Body of pancreas (tissue), 4 donors: ENCODE measurements at regions not wholly inside any gene's neighbourhood (a gene's known extent, or its start where the extent isn't known, plus 50 kb on each side); places are given as distances from the start of the nearest gene placed in this dataset.

Experiments used
- ATAC-seq: fragments of 150-250 bp; one replicate; pipeline ENCODE4 v1.9.1; 2016
- DNase-seq, 4 donors: peaks; one replicate each; pipeline ENCODE4 v3.0.0-alpha.2; 2019
- H3K27ac ChIP-seq, 4 donors: fragments of 200-600 bp; sonication (generic); 1 replicate in 3 of 4; 2 replicates in 1 of 4; pipeline versions ENCODE4 v1.5.1 to v1.6.1; 2016 to 2019; ENCODE audit warnings: mild to moderate bottlenecking in 1 of 4, mixed read lengths in 1 of 4, moderate library complexity in 1 of 4
- H3K27me3 ChIP-seq, 2 donors: fragments of 200-600 bp; sonication (generic); one replicate each; pipeline ENCODE4 v1.6.0; 2016; ENCODE audit warnings: mild to moderate bottlenecking in 1 of 2
- H3K36me3 ChIP-seq, 2 donors: fragments of 200-600 bp; sonication (generic); replicated peaks in 1 of 2; 2 replicates each; pipeline ENCODE4 v1.5.1; 2016; ENCODE audit warnings: low read depth in 2 of 2; ENCODE audit not compliant: insufficient read depth in 1 of 2
- H3K4me1 ChIP-seq: fragments of 200-600 bp; sonication (generic); one replicate; pipeline ENCODE4 v1.6.0; 2016
- H3K4me3 ChIP-seq, 2 donors: fragments of 200-600 bp; sonication (generic); 1 replicate in 1 of 2; 2 replicates in 1 of 2; pipeline ENCODE4 v1.5.1; 2016 to 2019
- H3K9me3 ChIP-seq, 3 donors: fragments of 200-600 bp; sonication (generic); 1 replicate in 2 of 3; 2 replicates in 1 of 3; pipeline ENCODE4 v1.5.1; 2016
- POLR2A ChIP-seq, 3 donors: fragments of 450-650 bp; IDR thresholded peaks; one replicate each; pipeline ENCODE4 v1.6.1; 2016; ENCODE audit warnings: antibody characterized with exemption in 3 of 3, mild to moderate bottlenecking in 2 of 3
- WGBS, 2 donors: methylation state at CpG; one replicate each; pipeline ENCODE4 v1.1.5; 2017; 5-methylcytosine and 5-hydroxymethylcytosine counted together
- intact Hi-C: fragments of 100-400 bp; cut with DNase I; formaldehyde crosslinking; loops from one replicate; pipeline ENCODE4 v1.15.1; 2023
- TF ChIP-seq, protein P1 (sequence below), 7 experiments: fragments of 450-650 bp in 4 of 7; fragments of 200-600 bp in 3 of 7; sonication (generic) in 3 of 7; IDR thresholded peaks; one replicate each; pipeline ENCODE4 v1.5.1; 2016 to 2019; ENCODE audit warnings: antibody characterized with exemption in 7 of 7

DNA sequence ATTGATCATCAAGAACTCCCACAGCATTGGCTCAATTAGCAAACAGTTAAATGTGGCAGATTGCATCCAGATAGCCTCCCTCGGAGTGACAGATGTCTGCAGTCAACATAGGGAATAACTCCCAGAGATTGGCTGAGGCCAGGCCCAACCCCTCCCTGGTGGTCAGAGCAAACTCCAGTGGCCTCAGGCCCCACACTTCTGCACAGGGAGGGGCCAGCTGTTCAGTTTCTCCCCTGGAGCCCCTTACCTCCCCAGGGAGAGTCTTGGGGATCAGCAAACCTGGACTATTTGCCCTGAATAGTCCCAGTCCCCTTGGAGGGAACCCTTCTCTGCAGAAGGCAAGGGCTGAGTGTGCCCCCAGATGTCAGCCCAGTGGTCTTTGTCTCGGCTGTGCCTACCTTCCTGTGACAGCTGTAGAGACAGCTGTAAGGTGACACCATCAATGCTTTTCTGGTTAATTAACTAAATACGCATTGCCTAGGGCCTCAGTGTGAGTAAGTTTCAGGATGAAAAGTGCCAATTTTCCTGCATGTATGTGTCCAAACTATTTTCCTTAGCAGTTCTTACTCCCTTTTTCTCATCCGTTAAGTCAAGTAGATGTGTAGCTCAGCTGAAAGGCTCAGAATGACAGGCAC lies 102.7 kb upstream of the UQCRFS1 start:
- intact Hi-C loops = no loop called here
- no peak overlapping the region for H3K27ac ChIP-seq
- TF ChIP-seq POLR2A (IDR thresholded peaks at IDR 0.05) = no peak
- TF ChIP-seq, protein P1, sequence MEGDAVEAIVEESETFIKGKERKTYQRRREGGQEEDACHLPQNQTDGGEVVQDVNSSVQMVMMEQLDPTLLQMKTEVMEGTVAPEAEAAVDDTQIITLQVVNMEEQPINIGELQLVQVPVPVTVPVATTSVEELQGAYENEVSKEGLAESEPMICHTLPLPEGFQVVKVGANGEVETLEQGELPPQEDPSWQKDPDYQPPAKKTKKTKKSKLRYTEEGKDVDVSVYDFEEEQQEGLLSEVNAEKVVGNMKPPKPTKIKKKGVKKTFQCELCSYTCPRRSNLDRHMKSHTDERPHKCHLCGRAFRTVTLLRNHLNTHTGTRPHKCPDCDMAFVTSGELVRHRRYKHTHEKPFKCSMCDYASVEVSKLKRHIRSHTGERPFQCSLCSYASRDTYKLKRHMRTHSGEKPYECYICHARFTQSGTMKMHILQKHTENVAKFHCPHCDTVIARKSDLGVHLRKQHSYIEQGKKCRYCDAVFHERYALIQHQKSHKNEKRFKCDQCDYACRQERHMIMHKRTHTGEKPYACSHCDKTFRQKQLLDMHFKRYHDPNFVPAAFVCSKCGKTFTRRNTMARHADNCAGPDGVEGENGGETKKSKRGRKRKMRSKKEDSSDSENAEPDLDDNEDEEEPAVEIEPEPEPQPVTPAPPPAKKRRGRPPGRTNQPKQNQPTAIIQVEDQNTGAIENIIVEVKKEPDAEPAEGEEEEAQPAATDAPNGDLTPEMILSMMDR (IDR thresholded peaks at IDR 0.05) = no peak
- H3K27me3 ChIP-seq = no peaks in the 10 kb centered on the region
- no peak overlapping the region for H3K4me3 ChIP-seq
- no peaks in the 10 kb centered on the region for H3K36me3 ChIP-seq
- 42 to 51% methylated on average over 4 of the region's 4 CpGs for WGBS, 2 donors
- H3K9me3 ChIP-seq = no peaks in the 10 kb centered on the region
- DNase-seq (no peak), ATAC-seq (no peak)
- H3K4me1 ChIP-seq = no peaks in the 10 kb centered on the region

DNA sequence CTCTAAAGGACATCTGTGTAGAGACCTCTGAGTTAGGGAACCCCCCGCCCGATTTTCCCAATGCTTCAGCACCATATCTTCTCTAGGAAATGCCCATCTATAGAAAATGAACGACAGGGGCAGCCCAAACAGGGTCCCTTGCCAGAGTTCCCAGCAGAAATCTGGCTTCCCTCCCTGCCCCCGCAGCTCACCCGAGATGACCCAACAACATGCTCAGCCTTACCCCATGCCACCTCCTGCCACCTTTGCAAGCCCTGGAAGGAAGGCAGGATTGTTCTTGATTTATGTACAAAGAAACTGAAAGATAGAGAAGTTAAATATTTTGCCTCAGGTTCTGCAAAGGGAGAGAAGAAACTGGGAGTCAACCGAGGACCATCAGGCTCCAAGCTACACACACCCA lies 105.6 kb upstream of the UQCRFS1 start:
- DNase-seq (no peak), ATAC-seq (no peak)
- Histone ChIP-seq H3K27ac (no peak overlapping the region), H3K27me3 (no peaks in the 10 kb centered on the region), H3K9me3 (no peaks in the 10 kb centered on the region), H3K4me3 (no peak overlapping the region), H3K36me3 (no peaks in the 10 kb centered on the region), H3K4me1 (no peaks in the 10 kb centered on the region)
- 59 to 61% methylated on average over 6 of the region's 6 CpGs for WGBS, 2 donors
- TF ChIP-seq, protein P1 (IDR thresholded peaks at IDR 0.05) = no peak
- TF ChIP-seq POLR2A (IDR thresholded peaks at IDR 0.05) = no peak
- intact Hi-C loops = no loop called here

DNA sequence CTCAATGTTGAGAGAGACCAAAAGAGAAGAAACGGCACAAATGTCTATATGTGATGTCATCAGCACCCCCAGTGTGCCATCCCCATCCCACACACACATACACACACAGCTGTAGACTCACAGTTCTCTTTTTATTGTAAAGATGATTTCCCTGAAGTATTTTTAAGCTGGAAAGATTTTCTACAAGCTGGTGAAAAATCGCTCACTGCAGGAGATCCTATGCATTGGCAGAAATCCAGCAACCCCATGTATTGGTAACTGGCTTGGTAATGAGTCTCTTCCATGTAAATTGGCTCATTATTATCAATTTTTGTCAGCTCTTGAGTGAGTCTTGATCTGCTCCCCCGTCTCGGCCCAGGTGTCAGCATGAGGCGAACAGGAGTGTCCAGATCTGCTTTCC lies 107.1 kb upstream of the UQCRFS1 start:
- Histone ChIP-seq H3K9me3 (no peaks in the 10 kb centered on the region), H3K27ac (no peak overlapping the region), H3K36me3 (no peaks in the 10 kb centered on the region), H3K4me1 (no peaks in the 10 kb centered on the region), H3K27me3 (no peaks in the 10 kb centered on the region), H3K4me3 (no peak overlapping the region)
- ATAC-seq (no peak), DNase-seq (no peak)
- WGBS, 2 donors = 43% methylated on average over 5 of the region's 5 CpGs
- intact Hi-C loops = no loop called here
- TF ChIP-seq, protein P1 (IDR thresholded peaks at IDR 0.05) = no peak
- TF ChIP-seq POLR2A (IDR thresholded peaks at IDR 0.05) = no peak

DNA sequence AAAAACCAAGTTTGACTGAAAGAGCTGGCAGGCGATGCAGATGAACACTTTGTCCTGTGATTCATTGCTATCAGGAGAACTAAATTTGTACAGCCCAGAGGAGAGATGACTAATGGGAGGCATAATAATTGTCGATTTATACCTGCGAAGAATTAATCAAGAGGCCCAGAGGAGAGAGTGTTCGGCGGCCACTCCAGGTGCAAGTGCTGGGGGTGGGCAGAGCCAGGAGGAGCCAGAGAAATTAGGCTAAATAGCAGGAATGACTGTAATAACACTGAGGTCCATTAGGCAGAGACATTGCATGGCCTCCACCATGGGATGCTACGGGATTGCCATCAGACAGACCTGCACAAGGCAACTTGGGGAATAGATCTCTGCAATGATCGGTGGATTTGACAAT lies 107.7 kb upstream of the UQCRFS1 start:
- TF ChIP-seq, protein P1 (IDR thresholded peaks at IDR 0.05) = no peak
- TF ChIP-seq POLR2A (IDR thresholded peaks at IDR 0.05) = no peak
- no peaks in the 10 kb centered on the region for H3K27me3 ChIP-seq
- no peak overlapping the region for H3K4me3 ChIP-seq
- ATAC-seq (no peak), DNase-seq (no peak)
- intact Hi-C loops = no loop called here
- no peak overlapping the region for H3K27ac ChIP-seq
- no peaks in the 10 kb centered on the region for H3K9me3 ChIP-seq
- WGBS, 2 donors = 64 to 73% methylated on average over 7 of the region's 7 CpGs
- H3K4me1 ChIP-seq = no peaks in the 10 kb centered on the region
- no peaks in the 10 kb centered on the region for H3K36me3 ChIP-seq

DNA sequence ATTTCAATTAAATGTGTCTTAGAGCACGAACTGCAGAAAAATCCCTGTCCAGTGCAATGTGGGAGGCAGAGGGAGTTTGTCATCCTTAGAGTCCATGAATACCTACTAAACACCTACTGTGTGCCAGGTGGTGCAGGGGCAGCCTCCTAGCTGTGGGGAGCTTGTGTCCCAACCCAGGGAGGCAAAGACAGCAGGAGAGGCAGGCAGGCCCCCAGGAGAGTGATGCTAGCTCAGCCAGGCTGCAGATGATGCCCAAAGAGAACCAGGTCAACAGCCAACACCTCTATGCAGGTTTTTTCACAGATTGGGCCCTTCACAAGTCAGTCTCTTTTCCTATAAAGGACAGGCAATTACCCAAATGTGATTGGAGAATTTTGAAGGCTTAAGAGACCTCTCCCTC lies 108.2 kb upstream of the UQCRFS1 start:
- no peak for TF ChIP-seq POLR2A (IDR thresholded peaks at IDR 0.05)
- TF ChIP-seq, protein P1 (IDR thresholded peaks at IDR 0.05) = no peak
- H3K27ac ChIP-seq = no peak overlapping the region
- intact Hi-C loops = no loop called here
- no peak overlapping the region for H3K4me3 ChIP-seq
- 17 to 22% methylated on average over 1 of the region's 1 CpG for WGBS, 2 donors
- H3K27me3 ChIP-seq = no peaks in the 10 kb centered on the region
- DNase-seq (no peak), ATAC-seq (no peak)
- no peaks in the 10 kb centered on the region for H3K9me3 ChIP-seq
- H3K4me1 ChIP-seq = no peaks in the 10 kb centered on the region
- no peaks in the 10 kb centered on the region for H3K36me3 ChIP-seq
